ENCODE measurements at regions not wholly inside any gene's neighbourhood (a gene's known extent, or its start where the extent isn't known, plus 50 kb on each side); places are given as distances from the start of the nearest gene placed in this dataset.

- peaks cover 6% of the 10 kb centered on the region for H3K9me3 ChIP-seq (replicated peaks; ENCODE audit: control insufficient read depth, insufficient read depth, low read length)
- intact Hi-C loops (cut with micrococcal nuclease) (no loop called here), dilution Hi-C loops (cut with MboI; ENCODE audit: extremely low pct_ligation_motif_present, low sequenced_read_pairs) (no loop called here)
- POLR2A ChIA-PET, result no interaction called here
- CTCF ChIA-PET, result no interaction called here
- no peaks in the 10 kb centered on the region for H3K36me3 ChIP-seq (ENCODE audit: control insufficient read depth in 2 of 2, extremely low read depth in 1 of 2, insufficient read depth in 2 of 2, low read length in 2 of 2)
- no peaks in the 10 kb centered on the region for H4K20me1 ChIP-seq (replicated peaks; ENCODE audit: control insufficient read depth, extremely low read depth, insufficient read depth, low read length)
- TF ChIP-seq POLR2AphosphoS5 (IDR thresholded peaks at IDR 0.05; ENCODE audit: insufficient read depth, low read depth, low read length) (no peak), GATA2 (IDR thresholded peaks at IDR 0.05; ENCODE audit: insufficient read depth, insufficient read length, low read depth, low read length) (no peak), MYC (IDR thresholded peaks at IDR 0.05; ENCODE audit: low read depth, low read length) (no peak), JUN (IDR thresholded peaks at IDR 0.05; ENCODE audit: borderline replicate concordance, insufficient read depth, insufficient read length, low read depth) (no peak), MAX (IDR thresholded peaks at IDR 0.05; ENCODE audit: insufficient read depth, insufficient read length) (no peak), FOS (IDR thresholded peaks at IDR 0.05; ENCODE audit: borderline replicate concordance, insufficient read depth, low read length) (no peak), POLR2A (IDR thresholded peaks at IDR 0.05; ENCODE audit: low read depth, low read length) (no peak), EZH2 (IDR thresholded peaks at IDR 0.05; ENCODE audit: borderline replicate concordance, low read depth, low read length, severe bottlenecking) (no peak), CTCF (IDR thresholded peaks at IDR 0.05; ENCODE audit: extremely low read depth in 1 of 2, insufficient read depth in 1 of 2, low read depth in 1 of 2, low read length in 2 of 2) (no peak)
- FAIRE-seq (no peak), DNase-seq (ENCODE audit: low read depth, low spot score) (no peak)
- H3K4me1 ChIP-seq (ENCODE audit: control insufficient read depth, extremely low read depth, insufficient read depth, low read length), result no peaks in the 10 kb centered on the region
- no peak overlapping the region for H3K4me2 ChIP-seq (ENCODE audit: insufficient read depth, low read length)
- H3K27ac ChIP-seq (ENCODE audit: insufficient read depth, low read depth, low read length), result no peak overlapping the region
- no peak overlapping the region for H3K4me3 ChIP-seq (replicated peaks in 1 of 3; ENCODE audit: insufficient read depth in 1 of 3, low read depth in 1 of 3, low read length in 3 of 3)
- no peaks in the 10 kb centered on the region for H3K27me3 ChIP-seq (ENCODE audit: control insufficient read depth in 2 of 2, insufficient read depth in 2 of 2, low read length in 2 of 2)
- BruUV-seq (replicated peaks), result no TSS peak
- no peaks in the 10 kb centered on the region for H3K9me1 ChIP-seq (replicated peaks; ENCODE audit: control insufficient read depth, extremely low read depth, insufficient read depth, low read length)
- no peaks in the 10 kb centered on the region for H3K79me2 ChIP-seq (ENCODE audit: control insufficient read depth, insufficient read depth, low read length)
- no peak overlapping the region for H2AFZ ChIP-seq (ENCODE audit: low read depth, low read length)
- H3K9ac ChIP-seq (replicated peaks; ENCODE audit: extremely low read depth, insufficient read depth, low read length), result no peak overlapping the region
Observed at GRCh38 chr6:10323018-10323417, 91.9 kb downstream of the TFAP2A start.
